Breast epithelium (tissue), 3 donors: ENCODE measurements at regions not wholly inside any gene's neighbourhood (a gene's known extent, or its start where the extent isn't known, plus 50 kb on each side); places are given as distances from the start of the nearest gene placed in this dataset.

ENCODE experiments used
- POLR2A ChIP-seq: fragments of 450-650 bp; IDR thresholded peaks from one replicate; pipeline ENCODE4 v1.6.1; 2016; ENCODE audit warnings: antibody characterized with exemption, mild to moderate bottlenecking, moderate library complexity
- POLR2AphosphoS5 ChIP-seq, 3 donors: sonication (generic); formaldehyde crosslinking; IDR thresholded peaks; one replicate each; pipeline ENCODE4 v1.6.1; 2017; ENCODE audit warnings: antibody characterized with exemption in 3 of 3
- TF ChIP-seq, protein P1 (sequence below), 3 donors: fragments of 450-650 bp; IDR thresholded peaks; one replicate each; pipeline ENCODE4 v1.5.1; 2016 to 2017; ENCODE audit warnings: antibody characterized with exemption in 3 of 3, mild to moderate bottlenecking in 3 of 3, moderate library complexity in 3 of 3

- TF ChIP-seq, protein P1, sequence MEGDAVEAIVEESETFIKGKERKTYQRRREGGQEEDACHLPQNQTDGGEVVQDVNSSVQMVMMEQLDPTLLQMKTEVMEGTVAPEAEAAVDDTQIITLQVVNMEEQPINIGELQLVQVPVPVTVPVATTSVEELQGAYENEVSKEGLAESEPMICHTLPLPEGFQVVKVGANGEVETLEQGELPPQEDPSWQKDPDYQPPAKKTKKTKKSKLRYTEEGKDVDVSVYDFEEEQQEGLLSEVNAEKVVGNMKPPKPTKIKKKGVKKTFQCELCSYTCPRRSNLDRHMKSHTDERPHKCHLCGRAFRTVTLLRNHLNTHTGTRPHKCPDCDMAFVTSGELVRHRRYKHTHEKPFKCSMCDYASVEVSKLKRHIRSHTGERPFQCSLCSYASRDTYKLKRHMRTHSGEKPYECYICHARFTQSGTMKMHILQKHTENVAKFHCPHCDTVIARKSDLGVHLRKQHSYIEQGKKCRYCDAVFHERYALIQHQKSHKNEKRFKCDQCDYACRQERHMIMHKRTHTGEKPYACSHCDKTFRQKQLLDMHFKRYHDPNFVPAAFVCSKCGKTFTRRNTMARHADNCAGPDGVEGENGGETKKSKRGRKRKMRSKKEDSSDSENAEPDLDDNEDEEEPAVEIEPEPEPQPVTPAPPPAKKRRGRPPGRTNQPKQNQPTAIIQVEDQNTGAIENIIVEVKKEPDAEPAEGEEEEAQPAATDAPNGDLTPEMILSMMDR (IDR thresholded peaks at IDR 0.05) = no peak
- TF ChIP-seq POLR2AphosphoS5 (IDR thresholded peaks at IDR 0.05) = no peak
- TF ChIP-seq POLR2A = no peak
These were observed 663.7 kb downstream of the PLCL1 start for GRCh38 chr2:198468136-198468535.
